ENCODE measurements at regions not wholly inside any gene's neighbourhood (a gene's known extent, or its start where the extent isn't known, plus 50 kb on each side); places are given as distances from the start of the nearest gene placed in this dataset.

DNA sequence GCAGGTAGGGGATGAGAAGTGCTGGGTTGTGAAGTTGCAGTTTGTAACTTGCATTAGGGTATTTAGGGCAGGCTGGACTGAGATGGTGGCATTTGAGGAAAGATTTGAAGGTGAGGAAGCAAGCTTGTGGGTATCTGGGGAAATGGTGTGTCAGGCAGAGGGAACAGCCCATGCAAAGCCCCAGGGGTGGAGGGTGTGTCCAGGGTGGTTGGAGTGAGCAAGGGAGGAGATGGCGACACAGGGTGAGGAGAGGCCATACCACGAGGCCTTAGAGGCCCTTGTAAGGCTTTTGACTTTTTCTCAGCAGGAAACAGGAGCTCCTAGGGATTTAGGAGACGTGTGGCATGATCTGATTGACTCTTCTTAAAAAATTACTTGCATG is 136.9 kb downstream of the NUAK1 start (continued):
- TF ChIP-seq EGR1 (IDR thresholded peaks at IDR 0.05; ENCODE audit: borderline replicate concordance in 1 of 2, low read depth in 2 of 2, low read length in 2 of 2) (no peak), SUPT20H (IDR thresholded peaks at IDR 0.05; ENCODE audit: borderline replicate concordance, control insufficient read depth, low read depth, low read length) (no peak), HCFC1 (IDR thresholded peaks at IDR 0.05; ENCODE audit: low read length) (no peak), HDGF (IDR thresholded peaks at IDR 0.05) (no peak), NFYB (IDR thresholded peaks at IDR 0.05; ENCODE audit: insufficient read depth, low read depth, low read length) (no peak), POLR2AphosphoS5 (IDR thresholded peaks at IDR 0.05; ENCODE audit: low read length) (no peak), SMAD5 (IDR thresholded peaks at IDR 0.05; ENCODE audit: low read depth) (no peak)

DNA sequence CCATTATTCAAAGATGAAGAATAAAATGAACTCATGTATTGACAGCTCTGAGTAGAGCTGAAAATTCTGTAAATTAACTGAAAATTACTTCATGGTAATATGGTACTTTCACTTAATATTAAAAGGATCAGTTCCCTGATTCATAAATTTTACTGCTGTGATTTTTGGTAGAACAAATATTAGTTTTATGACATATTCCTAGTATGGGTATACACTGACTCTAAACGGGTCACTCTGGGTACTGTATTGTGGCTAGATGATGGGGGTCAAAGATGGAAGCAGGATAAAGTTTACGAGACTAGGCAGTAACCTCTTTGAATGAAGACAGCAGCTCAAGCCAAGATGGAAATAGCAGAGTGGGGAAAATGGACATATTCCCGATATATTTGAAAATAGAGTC is 135.5 kb downstream of the NUAK1 start:
- POLR2A ChIA-PET: no interaction called here
- no peak overlapping the region for H3K4me2 ChIP-seq (ENCODE audit: control insufficient read depth, insufficient read depth)

More for the DNA sequence above, 135.5 kb downstream of the NUAK1 start:
- Histone ChIP-seq H3K9ac (ENCODE audit: control insufficient read depth, insufficient read depth, low read length) (no peak overlapping the region), H3K9me3 (replicated peaks; ENCODE audit: control insufficient read depth, insufficient read depth, low read length) (no peaks in the 10 kb centered on the region), H4K20me1 (ENCODE audit: control insufficient read depth, insufficient read depth) (no peaks in the 10 kb centered on the region), H3K4me1 (ENCODE audit: control insufficient read depth, insufficient read depth, low read length) (no peaks in the 10 kb centered on the region), H3K36me3 (ENCODE audit: control insufficient read depth in 2 of 2, insufficient read depth in 2 of 2, low read length in 1 of 2) (no peaks in the 10 kb centered on the region), H2AFZ (ENCODE audit: control insufficient read depth, low read depth, low read length) (no peak overlapping the region), H3K27me3 (replicated peaks in 1 of 2; ENCODE audit: control insufficient read depth in 2 of 2, insufficient read depth in 2 of 2, low read length in 1 of 2) (no peaks in the 10 kb centered on the region; a peak in 1 of 4 replicates), H3K27ac (ENCODE audit: control insufficient read depth, insufficient read depth) (no peak overlapping the region), H3K4me3 (no peak overlapping the region), H3K79me2 (ENCODE audit: control insufficient read depth, insufficient read depth, low read length) (no peaks in the 10 kb centered on the region)
- WGBS (ENCODE audit: insufficient coverage, insufficient replicate concordance, low lambda C conversion rate, missing lambda C conversion rate): 25% methylated on average over 3 of the region's 3 CpGs
- TF ChIP-seq DPF2 (IDR thresholded peaks at IDR 0.05) (no peak), BHLHE40 (IDR thresholded peaks at IDR 0.05; ENCODE audit: borderline replicate concordance in 1 of 2, low read depth in 2 of 2, low read length in 1 of 2) (no peak), NR2F1 (conservative IDR thresholded peaks at IDR 0.05) (no peak), BRCA1 (IDR thresholded peaks at IDR 0.05; ENCODE audit: low read depth, low read length) (no peak), ZSCAN29 (IDR thresholded peaks at IDR 0.05) (no peak), MYC (IDR thresholded peaks at IDR 0.05; ENCODE audit: insufficient read depth, insufficient read length, insufficient replicate concordance, low read length, severe bottlenecking) (no peak), PML (IDR thresholded peaks at IDR 0.05; ENCODE audit: low read length) (no peak), NFIC (IDR thresholded peaks at IDR 0.05; ENCODE audit: low read depth, low read length) (no peak), TAF1 (IDR thresholded peaks at IDR 0.05; ENCODE audit: borderline replicate concordance, low read depth, low read length) (no peak)
- TF ChIP-seq, protein P1, sequence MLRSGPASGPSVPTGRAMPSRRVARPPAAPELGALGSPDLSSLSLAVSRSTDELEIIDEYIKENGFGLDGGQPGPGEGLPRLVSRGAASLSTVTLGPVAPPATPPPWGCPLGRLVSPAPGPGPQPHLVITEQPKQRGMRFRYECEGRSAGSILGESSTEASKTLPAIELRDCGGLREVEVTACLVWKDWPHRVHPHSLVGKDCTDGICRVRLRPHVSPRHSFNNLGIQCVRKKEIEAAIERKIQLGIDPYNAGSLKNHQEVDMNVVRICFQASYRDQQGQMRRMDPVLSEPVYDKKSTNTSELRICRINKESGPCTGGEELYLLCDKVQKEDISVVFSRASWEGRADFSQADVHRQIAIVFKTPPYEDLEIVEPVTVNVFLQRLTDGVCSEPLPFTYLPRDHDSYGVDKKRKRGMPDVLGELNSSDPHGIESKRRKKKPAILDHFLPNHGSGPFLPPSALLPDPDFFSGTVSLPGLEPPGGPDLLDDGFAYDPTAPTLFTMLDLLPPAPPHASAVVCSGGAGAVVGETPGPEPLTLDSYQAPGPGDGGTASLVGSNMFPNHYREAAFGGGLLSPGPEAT (IDR thresholded peaks at IDR 0.05; ENCODE audit: low read depth): no peak
- in situ Hi-C loops (cut with MboI) (no loop called here), intact Hi-C loops (cut with micrococcal nuclease; ENCODE audit: unreplicated experiment) (no loop called here)
- ChIA-PET CTCF (no interaction called here), SMC1A (ENCODE audit: uncharacterized antibody, unreplicated experiment) (interaction anchor here (0.8 kb wide), 1 partner anchor 1849 kb away, joined by 3 read pairs; no protein-coding TSS in a partner anchor), RAD21 (ENCODE audit: unreplicated experiment) (no interaction called here)
- ATAC-seq (no peak), DNase-seq (ENCODE audit: low read depth, low spot score) (no peak), FAIRE-seq (no peak)
- no TSS peak for BruUV-seq (replicated peaks)
